NB4 (cell line): ENCODE measurements at regions not wholly inside any gene's neighbourhood (a gene's known extent, or its start where the extent isn't known, plus 50 kb on each side); places are given as distances from the start of the nearest gene placed in this dataset.

Source experiments
- CTCF ChIP-seq: IDR thresholded peaks from one replicate; pipeline ENCODE4 v1.5.1; 2012; ENCODE audit warnings: low read depth, low read length
- MAX ChIP-seq: IDR thresholded peaks from 2 replicates; pipeline ENCODE4 v1.6.1; 2011; ENCODE audit warnings: low read depth, low read length
- POLR2A ChIP-seq: IDR thresholded peaks from 2 replicates; pipeline ENCODE4 v1.6.1; 2011; ENCODE audit warnings: mild to moderate bottlenecking; ENCODE audit not compliant: insufficient read length; ENCODE audit errors: extremely low read depth

- TF ChIP-seq POLR2A (no peak), CTCF (no peak), MAX (no peak)
Observed at GRCh38 chr2:183718246-183718645, 594.0 kb downstream of the NUP35 start.
